Activated CD4-positive, alpha-beta memory T cell treated with anti-CD3 and anti-CD28 coated beads, Interleukin-2, amount 10 ng/mL, durations not matched to agents 7 days and 5 days (primary cell): ENCODE measurements at regions not wholly inside any gene's neighbourhood (a gene's known extent, or its start where the extent isn't known, plus 50 kb on each side); places are given as distances from the start of the nearest gene placed in this dataset.
"Not testable (repeated sequence)": the region's sequence is repeated elsewhere in the genome, so short reads cannot be mapped to it uniquely, and the experiment has no call there.

ENCODE experiments used
- CTCF ChIA-PET: fragments of 350-600 bp; sonication (Branson Sonifier 250); formaldehyde crosslinking; loops from one replicate; lab custom pipeline; 2021; ENCODE audit warnings: antibody characterized with exemption, inconsistent platforms; lab: Charles Lee
- POLR2A ChIA-PET: fragments of 350-600 bp; sonication (Branson Sonifier 250); formaldehyde crosslinking; loops from one replicate; lab custom pipeline; 2021; ENCODE audit warnings: antibody characterized with exemption; lab: Charles Lee
- DNase-seq: peaks from one replicate; pipeline ENCODE4 v3.0.0-alpha.2; 2020
- H3K27ac Mint-ChIP-seq: one replicate; pipeline ENCODE4 v1.8.0; 2021; ENCODE audit warnings: mild to moderate bottlenecking, mixed read lengths
- H3K27me3 Mint-ChIP-seq: one replicate; pipeline ENCODE4 v1.8.0; 2021; ENCODE audit warnings: mixed read lengths
- H3K36me3 Mint-ChIP-seq: one replicate; pipeline ENCODE4 v1.8.0; 2021; ENCODE audit warnings: low read depth, mixed read lengths
- H3K4me1 Mint-ChIP-seq: one replicate; pipeline ENCODE4 v1.8.0; 2021; ENCODE audit warnings: mixed read lengths
- H3K4me3 Mint-ChIP-seq: one replicate; pipeline ENCODE4 v1.8.0; 2021; ENCODE audit warnings: mild to moderate bottlenecking, mixed read lengths
- H3K9me3 Mint-ChIP-seq: one replicate; pipeline ENCODE4 v1.8.0; 2021; ENCODE audit warnings: mixed read lengths

GRCh38 chr1:147103416-147104155 lies 68.7 kb downstream of the PRKAB2 start:
- H3K36me3 Mint-ChIP-seq, H3K4me3 Mint-ChIP-seq, H3K9me3 Mint-ChIP-seq, H3K27me3 Mint-ChIP-seq, DNase-seq, H3K4me1 Mint-ChIP-seq, CTCF ChIA-PET, H3K27ac Mint-ChIP-seq: not testable (repeated sequence)
- POLR2A ChIA-PET: interaction anchor here (1.1 kb wide), 1 partner anchor 19 kb away, joined by 3 read pairs; no protein-coding TSS in a partner anchor

- no peaks in the 10 kb centered on the region for H3K9me3 Mint-ChIP-seq
- no peak overlapping the region for H3K27ac Mint-ChIP-seq
- POLR2A ChIA-PET: no interaction called here
- H3K4me3 Mint-ChIP-seq: no peak overlapping the region
- no peaks in the 10 kb centered on the region for H3K27me3 Mint-ChIP-seq
- H3K4me1 Mint-ChIP-seq: no peaks in the 10 kb centered on the region
- CTCF ChIA-PET: no interaction called here
- no peak for DNase-seq
- no peaks in the 10 kb centered on the region for H3K36me3 Mint-ChIP-seq
Observed at GRCh38 chr1:147099192-147099591, 73.1 kb downstream of the PRKAB2 start.

GRCh38 chr1:147098338-147098973 lies 73.8 kb downstream of the PRKAB2 start:
- H3K27ac Mint-ChIP-seq, H3K9me3 Mint-ChIP-seq, H3K4me1 Mint-ChIP-seq, H3K27me3 Mint-ChIP-seq, POLR2A ChIA-PET, H3K4me3 Mint-ChIP-seq, DNase-seq, H3K36me3 Mint-ChIP-seq, CTCF ChIA-PET: not testable (repeated sequence)

GRCh38 chr1:147095691-147096090 lies 76.6 kb downstream of the PRKAB2 start:
- no peak overlapping the region for H3K4me3 Mint-ChIP-seq
- ChIA-PET CTCF (no interaction called here), POLR2A (no interaction called here)
- H3K4me1 Mint-ChIP-seq: no peaks in the 10 kb centered on the region
- peaks cover 5% of the 10 kb centered on the region for H3K27me3 Mint-ChIP-seq
- no peaks in the 10 kb centered on the region for H3K36me3 Mint-ChIP-seq
- DNase-seq: no peak
- no peak overlapping the region for H3K27ac Mint-ChIP-seq
- H3K9me3 Mint-ChIP-seq: no peaks in the 10 kb centered on the region

GRCh38 chr1:147091801-147092200 lies 80.5 kb downstream of the PRKAB2 start:
- no peak for DNase-seq
- peaks cover 3% of the 10 kb centered on the region for H3K4me1 Mint-ChIP-seq
- H3K36me3 Mint-ChIP-seq: no peaks in the 10 kb centered on the region
- H3K9me3 Mint-ChIP-seq: no peaks in the 10 kb centered on the region
- CTCF ChIA-PET: no interaction called here
- POLR2A ChIA-PET: no interaction called here
- H3K27me3 Mint-ChIP-seq: peaks cover 22% of the 10 kb centered on the region
- H3K27ac Mint-ChIP-seq: no peak overlapping the region
- no peak overlapping the region for H3K4me3 Mint-ChIP-seq

GRCh38 chr1:147089457-147089856 lies 82.8 kb downstream of the PRKAB2 start:
- no peaks in the 10 kb centered on the region for H3K36me3 Mint-ChIP-seq
- peaks cover 32% of the 10 kb centered on the region for H3K27me3 Mint-ChIP-seq
- no peaks in the 10 kb centered on the region for H3K9me3 Mint-ChIP-seq
- H3K27ac Mint-ChIP-seq: no peak overlapping the region
- ChIA-PET POLR2A (interaction anchor here (0.7 kb wide), 1 partner anchor 154 kb away, joined by 3 read pairs; no protein-coding TSS in a partner anchor), CTCF (no interaction called here)
- H3K4me1 Mint-ChIP-seq: peaks cover 7% of the 10 kb centered on the region
- H3K4me3 Mint-ChIP-seq: no peak overlapping the region
- no peak for DNase-seq

GRCh38 chr1:147086129-147086528 lies 86.1 kb downstream of the PRKAB2 start:
- POLR2A ChIA-PET: no interaction called here
- H3K9me3 Mint-ChIP-seq: no peaks in the 10 kb centered on the region
- H3K36me3 Mint-ChIP-seq: no peaks in the 10 kb centered on the region
- no peak for DNase-seq
- CTCF ChIA-PET: no interaction called here
- peaks cover 28% of the 10 kb centered on the region for H3K4me1 Mint-ChIP-seq
- no peak overlapping the region for H3K27ac Mint-ChIP-seq
- peaks cover 48% of the 10 kb centered on the region for H3K27me3 Mint-ChIP-seq
- no peak overlapping the region for H3K4me3 Mint-ChIP-seq

- no peaks in the 10 kb centered on the region for H3K9me3 Mint-ChIP-seq
- H3K4me3 Mint-ChIP-seq: peak overlapping the region; percentile 89
- H3K27ac Mint-ChIP-seq: peak overlapping the region; percentile 98
- H3K27me3 Mint-ChIP-seq: peaks cover 57% of the 10 kb centered on the region
- ChIA-PET CTCF (interaction anchor here (0.8 kb wide), 1 partner anchor 158 kb away, joined by 4 read pairs; the partner anchor contains the start of gene CHD1L), POLR2A (interaction anchor here (0.6 to 2.0 kb wide), 38 partner anchors 9 to 1803 kb away, joined by 3 to 77 read pairs (median 6); partner anchors contain the start of genes ACP6, BCL9, CHD1L and FMO5)
- peaks cover 42% of the 10 kb centered on the region for H3K4me1 Mint-ChIP-seq
- no peaks in the 10 kb centered on the region for H3K36me3 Mint-ChIP-seq
- peak; percentile 86 for DNase-seq
Observed at GRCh38 chr1:147084273-147085096, 87.8 kb downstream of the PRKAB2 start.

GRCh38 chr1:147083919-147084272 lies 88.4 kb downstream of the PRKAB2 start:
- peak overlapping the region; percentile 89 for H3K4me3 Mint-ChIP-seq
- H3K9me3 Mint-ChIP-seq: no peaks in the 10 kb centered on the region
- no peak for DNase-seq
- H3K36me3 Mint-ChIP-seq: no peaks in the 10 kb centered on the region
- H3K4me1 Mint-ChIP-seq: peaks cover 46% of the 10 kb centered on the region
- POLR2A ChIA-PET: interaction anchor here (0.6 to 2.0 kb wide), 35 partner anchors 8 to 1803 kb away, joined by 3 to 77 read pairs (median 6); partner anchors contain the start of genes ACP6, BCL9, CHD1L and FMO5
- peaks cover 61% of the 10 kb centered on the region for H3K27me3 Mint-ChIP-seq
- H3K27ac Mint-ChIP-seq: peak overlapping the region; percentile 98
- CTCF ChIA-PET: interaction anchor here (0.8 kb wide), 1 partner anchor 159 kb away, joined by 4 read pairs; the partner anchor contains the start of gene CHD1L

- POLR2A ChIA-PET: interaction anchor here (0.9 to 1.6 kb wide), 3 partner anchors 39 to 957 kb away, joined by 3 to 5 read pairs (median 4); partner anchors contain the start of gene CHD1L
- CTCF ChIA-PET: interaction anchor here (1.0 kb wide), 1 partner anchor 161 kb away, joined by 3 read pairs; the partner anchor contains the start of gene CHD1L
- Mint-ChIP-seq H3K4me1 (peaks cover 48% of the 10 kb centered on the region), H3K27me3 (peaks cover 72% of the 10 kb centered on the region), H3K4me3 (peak overlapping the region; percentile 53), H3K36me3 (no peaks in the 10 kb centered on the region), H3K9me3 (no peaks in the 10 kb centered on the region), H3K27ac (no peak overlapping the region)
- DNase-seq: no peak
Observed at GRCh38 chr1:147080671-147081394, 91.4 kb downstream of the PRKAB2 start.

- ChIA-PET POLR2A (interaction anchor here (0.9 to 1.6 kb wide), 3 partner anchors 38 to 958 kb away, joined by 3 to 5 read pairs (median 4); partner anchors contain the start of gene CHD1L), CTCF (interaction anchor here (0.8 kb wide), 1 partner anchor 163 kb away, joined by 3 read pairs; no protein-coding TSS in a partner anchor)
- Mint-ChIP-seq H3K9me3 (no peaks in the 10 kb centered on the region), H3K36me3 (no peaks in the 10 kb centered on the region), H3K4me3 (peak overlapping the region; percentile 53), H3K27ac (no peak overlapping the region), H3K4me1 (peaks cover 48% of the 10 kb centered on the region), H3K27me3 (peaks cover 79% of the 10 kb centered on the region)
- no peak for DNase-seq
Observed at GRCh38 chr1:147080006-147080661, 92.1 kb downstream of the PRKAB2 start.
